ENCODE measurements at regions not wholly inside any gene's neighbourhood (a gene's known extent, or its start where the extent isn't known, plus 50 kb on each side); places are given as distances from the start of the nearest gene placed in this dataset.
"Not testable (repeated sequence)": the region's sequence is repeated elsewhere in the genome, so short reads cannot be mapped to it uniquely, and the experiment has no call there.

DNA sequence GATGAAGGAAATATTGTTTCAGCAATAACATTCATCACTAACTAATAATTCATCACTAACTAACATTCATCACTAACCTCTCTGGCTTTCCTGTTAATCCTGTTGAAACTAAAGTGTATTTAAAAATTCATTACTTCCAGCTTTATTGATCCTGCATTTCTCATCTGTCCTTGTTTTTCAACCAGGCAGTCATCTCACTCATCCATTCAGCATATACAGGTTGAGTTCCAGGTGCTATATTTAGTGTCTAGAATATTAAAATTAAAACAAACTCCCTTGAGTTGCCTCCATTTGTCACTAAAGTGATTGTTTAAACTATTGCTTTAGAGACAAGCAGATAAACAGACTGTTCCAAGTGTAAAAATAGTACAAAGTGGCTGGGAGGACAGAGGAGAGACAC is 58.1 kb downstream of the ATXN7L3B start:
- DNase-seq: no peak

DNA sequence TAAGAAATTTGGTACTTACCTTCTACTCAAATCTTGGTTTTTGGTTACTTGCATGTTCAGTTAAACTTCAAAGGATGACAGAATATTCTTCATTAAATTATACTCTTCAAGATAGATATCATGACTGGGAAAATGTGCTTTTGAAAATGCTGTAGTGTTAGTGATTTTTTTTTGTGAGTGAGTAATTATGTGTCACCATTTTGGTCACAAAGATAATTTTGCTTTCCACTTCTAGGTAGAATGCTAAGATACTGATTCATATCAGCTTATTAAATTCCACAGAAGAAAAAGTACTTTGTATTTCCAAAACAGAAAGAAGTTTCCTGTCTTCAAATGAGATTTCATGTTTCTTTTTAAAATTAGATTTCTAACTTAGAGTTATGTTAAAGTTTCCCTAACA is 61.2 kb downstream of the ATXN7L3B start:
- DNase-seq: no peak

DNA sequence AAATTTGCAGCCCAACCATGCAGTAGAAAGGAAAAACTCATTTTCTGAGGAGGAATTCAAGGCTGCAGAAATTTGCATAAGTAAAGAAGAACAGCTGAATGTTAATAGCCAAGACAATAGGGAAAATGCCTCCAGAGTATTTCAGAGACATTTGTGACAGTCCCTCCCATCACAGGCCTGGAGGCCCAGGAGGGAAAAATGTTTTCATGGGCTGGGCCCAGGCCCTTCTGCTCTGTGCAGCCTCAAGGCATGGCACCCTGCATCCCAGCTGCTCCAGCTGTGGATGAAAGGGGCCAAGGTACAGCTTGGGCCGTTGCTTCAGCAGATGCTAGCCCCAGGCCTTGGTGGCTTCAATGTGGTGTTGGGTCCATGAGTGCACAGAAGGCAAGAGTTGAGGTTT is 62.3 kb downstream of the ATXN7L3B start:
- no peak for DNase-seq

DNA sequence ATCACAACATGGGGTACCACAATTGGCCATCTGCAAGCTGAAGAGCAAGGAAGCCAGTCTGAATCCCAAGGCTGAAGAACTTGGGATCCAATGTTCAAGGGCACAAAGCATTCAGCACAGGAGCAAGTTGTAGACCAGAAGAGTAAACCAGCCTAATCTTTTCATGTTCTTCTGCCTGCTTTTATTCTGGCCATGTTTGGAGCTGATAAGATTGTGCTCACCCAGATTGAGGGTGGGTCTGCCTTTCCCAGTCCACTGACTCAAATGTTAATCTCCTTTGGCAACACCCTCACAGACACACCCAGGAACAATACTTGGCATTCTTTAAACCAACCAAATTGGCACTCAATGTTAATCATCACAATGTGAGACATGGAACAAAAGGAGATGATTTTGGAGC is 63.2 kb downstream of the ATXN7L3B start:
- not testable (repeated sequence) for DNase-seq

DNA sequence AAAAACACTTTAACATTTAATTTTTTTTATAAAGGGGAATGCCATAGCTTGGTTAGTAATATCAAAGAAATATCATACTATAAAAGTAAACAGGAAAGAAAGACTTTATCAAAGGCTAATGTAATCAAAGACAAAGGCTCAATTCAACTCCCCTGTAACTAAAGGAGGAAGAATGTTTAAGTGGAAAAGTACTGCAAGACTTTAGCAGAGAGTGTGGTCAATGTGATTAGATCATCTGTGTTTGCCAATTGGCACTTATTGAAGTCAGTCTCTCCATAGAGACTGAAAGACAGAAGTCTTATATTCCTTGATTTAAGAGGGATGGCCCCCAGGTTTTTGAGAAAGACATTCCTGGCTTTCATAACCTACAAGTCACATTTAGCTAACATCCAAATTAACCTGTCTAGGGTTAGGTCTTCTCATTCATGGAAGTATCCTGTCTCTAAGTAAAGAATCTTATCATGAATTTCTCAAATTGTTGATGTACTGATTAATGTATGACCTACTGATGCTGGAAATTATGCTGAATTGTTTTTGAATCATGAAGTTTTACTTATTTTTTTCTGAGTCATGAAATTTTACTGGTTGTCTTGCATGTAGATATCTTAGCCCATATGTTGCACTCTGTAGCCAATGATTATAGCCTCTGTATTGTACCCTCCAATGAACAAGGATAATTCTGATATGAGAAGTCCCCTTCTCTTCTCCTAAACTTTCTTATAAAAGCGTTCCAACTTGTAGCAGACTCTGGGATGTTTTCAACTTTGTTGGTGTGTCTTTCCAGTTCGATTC is 65.4 kb downstream of the ATXN7L3B start:
- no peak for DNase-seq

DNA sequence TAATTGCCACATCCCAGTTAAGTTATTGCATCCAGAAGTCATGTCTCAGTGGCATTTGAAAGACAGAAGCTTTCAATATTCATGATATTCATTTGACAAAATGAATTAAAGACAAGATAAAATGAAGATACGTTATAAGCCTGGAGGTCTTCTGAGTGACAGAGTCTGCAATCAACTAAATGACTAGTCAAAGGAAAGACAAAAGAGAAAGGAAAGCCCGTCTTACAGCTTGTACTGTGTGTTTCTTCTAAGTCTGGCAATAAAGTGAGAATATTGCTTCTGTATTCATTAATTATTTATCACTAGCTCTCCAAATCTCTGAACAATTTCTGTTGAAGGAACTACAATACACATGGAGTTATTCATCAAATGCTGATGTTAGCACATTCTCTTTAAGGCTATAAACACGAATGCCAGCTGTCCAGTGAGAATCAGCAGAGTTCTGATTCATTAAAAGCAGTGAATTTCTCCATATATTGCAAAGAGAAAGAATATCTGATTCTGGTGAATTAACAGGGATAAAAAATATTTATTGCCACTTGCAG is 70.7 kb downstream of the ATXN7L3B start:
- no peak for DNase-seq

DNA sequence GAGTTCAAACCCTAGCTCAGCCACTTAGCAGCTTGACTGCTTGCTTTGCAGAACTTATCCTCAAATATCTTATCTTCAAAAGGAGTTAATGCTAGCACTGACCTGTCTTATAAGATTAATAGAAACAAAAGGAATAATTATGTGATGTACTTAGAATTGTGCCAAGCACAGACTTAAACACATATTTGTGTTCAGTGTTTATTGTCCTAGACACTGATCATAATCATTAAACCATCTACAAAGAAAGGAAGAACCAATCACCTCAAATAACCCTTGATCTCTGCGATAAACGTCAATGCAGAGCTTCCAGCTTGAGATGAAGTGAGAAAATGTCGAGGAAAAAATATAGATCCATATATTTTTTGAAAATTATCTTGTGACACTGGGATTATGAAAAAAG is 73.1 kb downstream of the ATXN7L3B start:
- no peak for DNase-seq

DNA sequence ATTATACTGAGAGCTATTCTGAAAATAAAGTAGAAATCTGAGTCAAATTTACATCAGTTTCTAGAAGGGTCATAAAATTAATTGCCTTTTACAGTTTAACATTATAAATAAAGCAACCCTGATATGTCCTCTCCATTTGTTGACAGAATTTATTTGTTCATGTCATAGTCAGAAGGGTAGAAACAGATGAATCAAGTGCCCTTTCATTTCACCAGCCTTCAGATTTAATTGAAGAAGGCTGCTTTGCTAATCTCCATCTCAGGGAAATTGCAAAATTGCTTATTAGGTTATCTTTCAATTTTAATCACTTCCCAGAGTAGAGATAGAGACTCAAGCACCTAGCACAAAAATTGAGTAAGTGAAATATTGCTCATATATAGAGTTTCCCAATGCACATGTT is 76.8 kb downstream of the ATXN7L3B start:
- no peak for DNase-seq

DNA sequence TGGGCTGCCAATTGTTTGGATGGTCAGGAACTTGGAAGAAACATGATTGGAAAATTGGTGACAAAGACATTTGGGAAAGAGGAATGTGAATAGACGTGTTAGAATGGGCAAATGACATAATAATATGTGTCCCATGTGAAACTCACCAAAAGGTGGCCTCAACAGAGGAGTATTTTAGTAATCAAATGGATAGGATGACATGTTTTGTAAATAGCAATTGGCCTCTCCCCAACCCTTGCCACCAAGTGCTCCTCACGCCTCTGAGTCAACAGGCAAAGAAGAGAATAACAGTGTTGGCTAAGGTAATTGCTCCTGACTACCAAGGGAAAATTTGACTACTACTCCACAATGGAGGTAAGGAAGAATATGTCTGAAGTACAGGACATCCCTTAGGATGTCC is 81.4 kb downstream of the ATXN7L3B start:
- no peak for DNase-seq

DNA sequence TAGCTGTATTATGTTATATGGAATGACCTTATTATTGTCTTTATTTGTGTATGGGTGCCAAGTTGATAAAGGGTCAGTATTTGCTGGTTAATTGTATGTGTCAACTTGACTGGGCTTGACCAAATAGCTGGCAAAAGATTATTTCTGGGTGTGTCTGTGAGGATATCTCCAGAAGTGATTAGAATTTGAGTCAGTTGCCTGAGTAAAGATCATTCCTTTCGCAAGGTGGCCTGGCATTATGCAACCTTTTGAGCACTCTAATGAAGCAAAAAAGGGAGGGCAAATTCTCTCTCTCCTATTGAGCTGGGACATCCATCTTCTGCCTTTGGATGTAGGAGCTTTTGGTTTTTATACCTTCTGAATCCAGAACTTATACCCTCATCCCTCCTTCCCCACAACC is 82.2 kb downstream of the ATXN7L3B start:
- DNase-seq: no peak

DNA sequence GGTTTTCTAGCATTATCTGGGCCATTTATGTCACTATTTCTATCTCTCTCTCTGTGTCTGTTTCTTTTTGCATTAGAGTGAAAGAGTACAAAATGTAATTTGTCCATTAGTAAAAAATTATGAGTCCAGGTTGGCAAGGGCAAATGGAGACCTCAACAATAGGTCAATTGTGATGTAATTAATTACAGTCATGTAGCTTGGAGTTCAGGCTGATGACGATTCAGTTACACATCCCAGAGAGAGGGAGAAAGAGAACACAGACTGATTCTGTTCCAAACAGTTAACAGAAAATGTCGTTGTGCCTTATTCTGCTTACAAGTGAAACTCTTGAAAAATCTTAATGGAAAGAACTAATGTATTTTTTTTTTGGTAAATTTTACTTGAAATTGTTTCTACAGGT is 83.3 kb downstream of the ATXN7L3B start:
- no peak for DNase-seq

DNA sequence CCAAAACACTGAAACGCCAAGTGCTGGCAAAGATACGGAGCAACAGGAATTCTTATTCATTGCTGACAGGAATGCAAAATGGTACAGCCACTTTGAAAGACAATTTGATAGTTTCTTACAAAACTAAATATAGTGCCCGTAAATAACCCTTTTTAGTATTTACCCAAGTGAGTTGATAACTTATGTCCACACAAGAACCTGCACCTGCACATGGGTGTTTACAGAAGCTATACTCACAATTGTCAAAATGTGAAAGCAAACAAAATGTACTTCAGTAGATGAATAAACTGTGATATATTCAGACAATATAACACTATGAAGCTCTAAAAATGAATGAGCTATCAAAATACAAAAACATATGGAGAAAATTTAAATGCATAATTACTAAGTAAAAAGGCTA is 86.6 kb downstream of the ATXN7L3B start:
- no peak for DNase-seq

DNA sequence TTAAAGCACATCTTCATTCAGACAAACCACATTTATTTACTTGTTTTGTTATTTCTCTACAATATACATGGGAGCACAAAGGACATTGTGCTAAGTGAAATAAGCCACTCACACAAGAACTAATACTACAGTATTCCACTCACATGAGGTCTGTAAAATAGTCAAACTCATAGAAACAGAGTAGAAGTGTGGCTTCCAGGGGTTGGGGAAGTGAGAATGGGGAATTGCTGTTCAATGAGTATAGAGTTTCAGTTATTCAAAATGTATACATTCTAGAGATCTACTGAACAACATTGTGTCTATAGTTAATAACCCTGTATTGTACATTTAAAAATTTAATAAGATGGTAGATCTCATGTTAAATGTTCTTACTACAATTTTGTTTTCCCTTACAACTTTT is 88.8 kb downstream of the ATXN7L3B start:
- DNase-seq: no peak

DNA sequence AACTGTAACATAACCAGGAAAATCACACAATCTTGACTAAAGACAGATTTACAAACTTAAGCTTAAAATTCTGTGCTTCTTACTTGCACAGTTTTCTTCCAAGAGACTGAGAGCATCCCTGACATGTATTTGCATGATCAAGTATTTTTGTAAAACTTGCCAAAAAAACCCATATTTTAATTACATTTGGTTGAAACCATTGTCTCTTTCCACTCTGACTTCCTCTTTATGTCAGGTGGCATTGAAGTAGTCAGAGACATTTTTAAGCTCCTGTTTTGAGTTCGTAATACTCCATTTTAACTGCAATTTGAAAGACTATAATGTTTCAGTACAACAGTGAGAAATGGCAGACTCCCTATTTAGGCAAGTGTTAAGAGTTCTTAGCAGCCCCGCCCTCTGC is 103.6 kb downstream of the ATXN7L3B start:
- no peak for DNase-seq

DNA sequence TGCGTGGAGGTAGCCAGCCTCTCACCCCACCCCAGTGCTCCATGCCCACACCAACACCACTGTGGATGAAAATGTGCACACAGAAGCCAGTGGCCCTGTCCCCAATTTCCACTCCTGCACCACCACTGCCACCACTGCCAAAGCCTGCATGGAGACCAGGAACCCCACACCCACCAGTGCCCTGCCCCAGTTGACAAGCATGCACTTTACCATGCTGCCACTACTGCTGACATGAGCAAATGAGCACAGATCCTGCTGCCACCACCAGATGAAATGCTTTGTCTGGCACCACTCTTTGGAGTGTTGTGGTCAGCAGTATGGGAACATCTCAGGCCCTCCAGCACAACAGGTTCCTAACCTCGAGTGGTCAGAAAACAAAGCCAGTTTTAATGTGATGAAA is 104.1 kb downstream of the ATXN7L3B start:
- DNase-seq: no peak

DNA sequence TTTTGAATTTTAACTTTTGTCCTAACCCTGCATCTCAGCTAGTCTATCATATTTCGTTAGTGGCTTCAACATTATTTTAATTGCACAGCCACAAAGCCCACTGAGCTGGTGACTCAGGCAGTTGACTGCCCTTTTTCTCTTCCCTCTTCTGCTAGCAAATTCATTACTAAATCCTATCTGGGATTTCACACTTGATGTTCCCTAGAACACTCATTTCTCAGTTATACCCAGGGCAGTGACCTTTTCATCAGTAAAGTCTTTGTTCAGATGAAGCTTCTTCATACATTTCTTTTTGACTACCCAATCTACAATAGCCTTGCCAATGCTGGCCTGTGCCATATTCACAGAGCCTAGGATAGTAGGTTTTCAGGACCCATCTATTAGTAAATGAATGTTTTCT is 107.0 kb downstream of the ATXN7L3B start:
- DNase-seq: no peak

DNA sequence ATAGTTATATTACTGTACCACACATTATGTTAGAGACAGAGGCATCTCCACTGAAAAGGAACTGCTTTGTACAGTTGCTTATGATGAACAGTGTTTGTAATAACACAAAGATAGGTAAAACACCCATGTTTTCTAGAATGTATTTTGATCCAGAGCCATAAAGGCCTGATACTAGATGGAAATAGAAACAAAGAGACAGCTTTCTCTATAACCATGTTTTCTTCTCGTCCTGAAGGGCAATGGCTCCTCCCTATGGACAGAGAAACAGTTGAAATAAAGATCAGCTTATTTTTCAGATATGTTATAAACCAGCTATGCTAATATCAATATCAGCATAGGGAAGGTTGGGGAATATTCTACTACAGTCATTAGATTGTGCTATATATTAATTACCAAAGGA is 109.2 kb downstream of the ATXN7L3B start:
- DNase-seq: no peak

DNA sequence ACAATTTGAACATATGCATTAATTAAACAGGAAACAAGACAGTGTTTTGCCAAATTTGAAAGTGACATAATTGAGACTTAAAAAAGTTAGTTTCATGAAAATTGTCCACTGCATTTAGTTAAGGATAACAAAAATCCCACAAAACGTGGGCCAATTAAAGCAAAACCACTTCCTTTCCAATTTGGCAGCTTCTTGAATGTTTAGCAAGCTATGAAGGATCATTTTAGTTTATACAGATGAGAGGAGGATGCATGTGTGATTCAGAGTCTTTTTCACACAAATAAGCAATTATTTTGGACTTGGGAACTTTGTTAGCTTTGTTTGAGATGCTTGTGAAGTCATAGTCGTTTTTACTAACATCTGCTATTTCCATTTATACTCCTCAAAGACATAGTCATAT is 109.6 kb downstream of the ATXN7L3B start:
- DNase-seq: no peak

DNA sequence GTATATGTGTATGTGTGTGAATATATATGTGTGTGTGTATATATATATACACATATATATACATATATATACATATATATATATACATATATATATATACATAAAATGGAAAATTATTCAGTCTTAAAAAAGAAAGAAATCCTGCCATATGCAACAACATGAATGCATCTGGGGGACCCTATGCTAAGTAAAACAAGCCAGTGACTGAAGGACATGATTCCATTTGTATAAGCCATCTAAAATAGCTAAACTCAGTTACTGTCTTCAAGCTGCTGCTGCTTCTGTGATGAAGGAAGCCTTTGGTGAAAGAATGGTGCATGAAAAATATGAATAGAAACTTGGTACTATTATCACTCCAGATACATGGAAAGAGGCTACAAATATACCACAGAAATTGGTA is 118.6 kb downstream of the ATXN7L3B start:
- no peak for DNase-seq

DNA sequence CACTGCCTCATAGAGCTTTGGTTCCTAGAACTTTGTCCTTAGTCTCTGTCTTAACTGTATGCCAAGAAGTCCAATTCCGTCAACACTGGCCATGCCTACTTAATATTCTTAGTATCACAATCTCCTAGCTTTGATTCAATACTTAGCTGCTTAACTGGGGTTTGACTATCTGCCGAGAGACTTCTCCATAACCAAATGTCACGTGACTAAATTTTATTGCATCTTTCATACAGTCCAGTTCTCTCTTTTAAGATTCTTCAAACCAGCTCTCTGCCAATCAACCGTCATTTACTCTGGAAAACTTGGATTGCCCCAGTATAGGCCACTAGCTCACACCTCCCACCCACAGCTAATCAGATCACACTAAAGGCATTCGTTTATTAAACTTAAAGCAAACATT is 122.8 kb downstream of the ATXN7L3B start:
- DNase-seq: no peak

DNA sequence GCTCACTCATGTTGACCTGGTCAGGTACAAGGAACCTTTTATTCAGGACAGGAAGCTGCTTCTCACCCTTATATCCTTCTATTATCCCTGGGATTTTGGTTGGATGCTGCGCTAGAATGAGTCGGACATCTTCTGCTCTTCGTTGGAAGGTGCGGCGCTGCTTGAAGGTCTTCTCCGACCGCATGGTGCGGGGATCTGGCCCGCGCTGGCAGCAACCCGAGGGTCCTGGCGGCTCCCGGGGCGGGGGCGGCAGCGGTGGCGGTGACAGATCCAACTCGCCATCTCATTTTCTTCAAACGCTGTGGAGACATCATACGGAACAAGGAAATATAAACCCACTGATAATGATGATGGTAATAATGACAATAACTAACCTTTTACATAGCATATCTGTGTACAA is 126.3 kb downstream of the ATXN7L3B start:
- no peak for DNase-seq

DNA sequence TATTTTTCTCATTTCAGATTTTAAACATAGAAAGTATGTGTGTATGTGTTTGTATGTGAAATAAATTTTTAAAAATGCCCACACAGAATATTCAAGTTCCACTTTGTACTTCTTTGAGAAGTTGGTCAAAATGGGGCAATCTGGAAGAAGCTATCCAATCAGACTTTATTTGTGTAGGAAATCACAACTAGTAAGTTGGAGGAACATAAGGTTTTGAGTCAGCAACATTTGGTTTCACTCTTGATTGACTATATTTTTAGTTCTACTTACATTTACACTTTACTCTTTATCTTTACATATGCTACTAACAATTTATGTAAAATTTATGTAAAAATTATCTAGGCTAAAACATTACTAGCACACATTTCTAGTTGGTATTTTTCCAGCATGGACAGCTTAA is 128.1 kb downstream of the ATXN7L3B start:
- no peak for DNase-seq

DNA sequence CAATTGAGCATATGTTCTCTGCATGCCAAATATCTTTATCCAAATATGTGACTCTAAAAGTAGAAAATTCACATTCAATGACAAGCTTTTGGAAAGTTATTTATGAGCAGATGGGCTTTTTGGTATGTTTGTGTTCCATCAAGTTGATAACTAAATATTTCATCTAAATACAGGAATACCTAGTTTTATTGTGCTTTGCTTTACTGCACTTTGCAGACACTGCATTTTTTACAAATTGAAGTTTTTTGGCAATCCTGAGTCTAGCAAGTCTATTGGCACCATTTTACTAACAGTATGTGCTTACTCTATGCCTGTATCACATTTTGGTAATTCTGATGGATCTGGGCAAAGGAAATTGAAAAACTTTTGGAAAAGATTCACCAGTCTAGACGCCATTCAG is 133.8 kb downstream of the ATXN7L3B start:
- DNase-seq: no peak

DNA sequence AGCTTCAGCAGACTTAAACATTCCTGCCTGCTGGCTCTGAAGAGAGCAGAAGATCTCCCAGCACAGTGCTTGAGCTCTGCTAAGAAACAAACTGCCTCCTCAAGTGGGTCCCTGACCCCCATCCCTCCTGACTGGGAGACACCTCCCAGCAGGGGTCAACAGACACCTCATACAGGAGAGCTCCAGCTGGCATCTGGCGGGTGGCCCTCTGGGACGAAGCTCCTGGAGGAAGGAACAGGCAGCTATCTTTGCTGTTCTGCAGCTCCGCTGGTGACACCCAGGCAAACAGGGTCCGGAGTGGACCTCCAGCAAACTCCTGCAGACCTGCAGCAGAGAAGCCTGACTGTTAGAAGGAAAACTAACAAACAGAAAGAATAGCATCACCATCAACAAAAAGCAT is 139.3 kb downstream of the ATXN7L3B start:
- DNase-seq: not testable (repeated sequence)

DNA sequence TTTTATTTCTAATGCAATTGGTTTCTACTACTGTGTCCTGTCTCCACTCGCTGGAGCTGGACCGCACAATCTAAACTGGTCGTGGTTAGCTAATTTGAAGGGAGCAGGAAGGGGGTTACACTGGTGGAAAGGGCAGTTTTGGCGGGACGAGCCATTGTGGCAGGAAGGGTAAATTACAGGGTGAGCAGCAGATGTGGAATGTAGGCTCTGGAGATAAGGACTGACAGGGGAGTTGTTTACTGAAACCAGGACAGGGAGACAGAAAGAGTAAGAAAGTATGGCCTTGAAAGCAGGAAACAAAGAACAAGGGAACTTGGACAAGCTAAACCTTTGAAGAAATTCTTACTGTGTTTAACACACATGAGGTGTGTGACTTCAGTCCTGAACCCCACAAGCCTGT is 147.8 kb downstream of the ATXN7L3B start:
- DNase-seq: no peak

All from CD4-positive, alpha-beta T cell treated with Interleukin-21 for 1 hour (primary cell).